ENCODE measurements at regions not wholly inside any gene's neighbourhood (a gene's known extent, or its start where the extent isn't known, plus 50 kb on each side); places are given as distances from the start of the nearest gene placed in this dataset.
"Not testable (repeated sequence)": the region's sequence is repeated elsewhere in the genome, so short reads cannot be mapped to it uniquely, and the experiment has no call there.

- no peak for DNase-seq (ENCODE audit: low spot score)
- TF ChIP-seq CTCF (IDR thresholded peaks at IDR 0.05): no peak
- ATAC-seq (ENCODE audit: low FRiP score): peak; percentile 54
These were observed 68.4 kb upstream of the SSBP3 start for GRCh38 chr1:54474310-54475251.

DNA sequence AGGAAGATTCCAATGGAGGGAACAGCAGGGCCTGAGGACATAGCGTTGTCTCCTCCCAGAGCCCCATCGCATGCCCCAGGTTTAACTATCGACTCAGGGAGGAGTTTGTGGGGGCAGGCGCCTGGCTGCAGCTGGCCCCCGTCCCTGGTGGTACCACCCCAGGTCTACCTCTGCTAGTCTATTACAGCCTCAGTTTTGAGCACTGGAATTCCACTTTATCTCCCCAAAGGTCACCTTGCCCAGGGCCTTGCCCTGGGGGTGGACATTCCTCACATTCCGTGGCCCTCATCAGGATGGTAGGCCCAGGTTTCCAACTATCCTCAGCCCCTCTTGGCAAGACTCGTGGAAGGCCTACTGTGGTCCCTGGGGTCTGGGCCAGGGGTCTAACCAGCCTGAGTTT lies 65.4 kb upstream of the SSBP3 start:
- DNase-seq (ENCODE audit: low spot score) (no peak), ATAC-seq (ENCODE audit: low FRiP score) (no peak)

DNA sequence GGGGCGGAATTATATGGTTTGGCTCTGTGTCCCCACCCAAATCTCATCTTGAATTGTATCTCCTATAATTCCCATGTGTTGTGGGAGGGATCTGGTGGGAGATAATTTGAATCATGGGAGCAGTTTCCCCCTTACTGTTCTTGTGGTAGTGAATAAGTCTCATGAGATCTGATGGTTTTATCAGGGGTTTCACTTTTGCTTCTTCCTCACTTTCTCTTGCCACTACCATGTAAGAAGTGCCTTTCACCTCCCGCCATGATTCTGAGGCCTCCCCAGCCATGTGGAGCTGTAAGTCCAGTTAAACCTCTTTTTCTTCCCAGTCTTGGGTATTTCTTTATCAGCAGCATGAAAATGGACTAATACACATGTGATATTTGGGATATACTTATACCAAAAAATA lies 63.2 kb upstream of the SSBP3 start:
- ATAC-seq (ENCODE audit: low FRiP score): not testable (repeated sequence)

More for the DNA sequence above, 65.4 kb upstream of the SSBP3 start:
- no peak for TF ChIP-seq CTCF (IDR thresholded peaks at IDR 0.05)

DNA sequence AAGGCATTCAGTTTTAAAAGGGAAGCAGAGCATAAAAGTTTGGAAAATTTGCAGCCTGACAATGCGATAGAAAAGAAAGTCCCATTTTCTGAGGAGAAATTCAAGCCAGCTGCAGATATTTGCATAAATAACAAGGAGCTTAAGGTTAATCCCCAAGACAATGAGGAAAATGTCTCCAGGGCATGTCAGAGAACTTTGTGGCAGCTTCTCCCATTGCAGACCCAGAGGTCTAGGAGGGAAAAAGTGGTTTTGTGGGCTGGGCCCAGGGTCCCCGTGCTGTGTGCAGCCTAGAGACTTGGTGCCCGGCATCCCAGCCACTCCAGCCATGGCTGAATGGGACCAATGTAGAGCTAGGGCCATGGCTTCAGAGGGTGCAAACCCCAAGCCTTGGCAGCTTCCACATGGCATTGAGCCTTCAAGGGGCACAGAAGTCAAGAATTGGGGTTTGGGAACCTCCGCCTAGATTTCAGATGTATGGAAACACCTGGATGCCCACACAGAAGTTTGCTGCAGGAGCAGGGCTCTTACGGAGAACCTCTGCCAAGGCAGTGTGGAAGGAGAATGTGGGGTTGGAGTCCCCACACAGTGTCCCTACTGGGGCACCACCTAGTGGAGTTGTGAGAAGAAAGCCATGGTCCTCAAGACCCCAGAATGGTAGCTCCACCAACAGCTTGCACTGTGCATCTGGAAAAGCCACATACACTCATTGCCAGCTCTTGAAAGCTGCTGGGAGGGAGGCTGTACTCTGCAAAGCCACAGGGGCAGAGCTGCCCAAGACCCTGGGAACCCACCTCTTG lies 62.3 kb upstream of the SSBP3 start:
- not testable (repeated sequence) for DNase-seq (ENCODE audit: low spot score); ATAC-seq (ENCODE audit: low FRiP score)

More for the DNA sequence above, 63.2 kb upstream of the SSBP3 start:
- DNase-seq (ENCODE audit: low spot score): not testable (repeated sequence)

DNA sequence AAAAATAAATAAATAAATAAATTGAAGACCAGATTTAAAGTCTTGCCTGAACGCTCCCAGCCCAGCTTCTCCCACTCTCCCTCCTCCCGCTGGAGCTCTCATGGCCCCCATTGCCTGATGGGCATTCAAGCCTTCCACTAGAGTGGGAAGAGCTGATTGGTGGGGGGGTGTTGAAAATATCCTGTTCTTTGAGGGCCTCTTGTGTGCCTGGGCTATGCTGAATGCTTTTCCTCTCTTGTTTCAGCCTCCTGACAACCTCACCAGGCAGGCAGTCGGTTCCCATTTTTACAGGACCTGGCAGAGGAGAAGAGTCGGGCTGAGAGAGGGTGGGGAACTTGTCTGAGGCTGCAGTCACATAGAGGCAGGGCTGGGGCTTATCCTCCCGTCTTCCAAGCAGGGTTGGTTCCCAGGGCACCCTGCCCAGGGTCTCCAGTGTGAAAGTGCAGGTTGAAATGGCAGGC lies 59.2 kb upstream of the SSBP3 start:
- DNase-seq (ENCODE audit: low spot score): no peak
- no peak for ATAC-seq (ENCODE audit: low FRiP score)
- no peak for TF ChIP-seq CTCF (IDR thresholded peaks at IDR 0.05)

GRCh38 chr1:54464477-54465146 lies 58.4 kb upstream of the SSBP3 start:
- TF ChIP-seq CTCF (IDR thresholded peaks at IDR 0.05): no peak
- ATAC-seq (ENCODE audit: low FRiP score) (no peak), DNase-seq (ENCODE audit: low spot score) (no peak)

DNA sequence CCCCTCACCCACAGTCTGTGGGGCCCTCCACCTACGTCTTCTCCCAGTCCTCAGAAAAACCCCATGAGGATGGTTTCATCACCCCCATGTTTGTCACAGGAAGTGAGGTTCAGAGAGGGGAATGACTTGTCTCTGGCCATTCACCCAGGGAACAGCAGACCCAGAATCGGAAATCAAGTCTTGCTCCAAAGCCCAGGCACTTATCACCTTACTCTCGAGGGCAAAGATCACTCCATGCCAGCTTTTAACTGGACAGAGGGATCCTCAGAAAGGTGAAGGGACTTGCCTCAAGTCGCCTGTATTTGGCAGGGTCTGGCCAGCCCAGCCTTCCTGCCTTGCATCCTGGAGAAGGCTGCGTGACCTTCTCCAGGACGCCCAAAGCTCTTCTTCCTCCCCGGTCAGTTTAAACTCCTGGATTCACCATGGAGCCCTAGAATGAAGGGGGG lies 57.9 kb upstream of the SSBP3 start:
- TF ChIP-seq CTCF (IDR thresholded peaks at IDR 0.05): no peak
- DNase-seq (ENCODE audit: low spot score): no peak
- no peak for ATAC-seq (ENCODE audit: low FRiP score)
